ENCODE measurements at regions not wholly inside any gene's neighbourhood (a gene's known extent, or its start where the extent isn't known, plus 50 kb on each side); places are given as distances from the start of the nearest gene placed in this dataset.

GRCh38 chr13:40438022-40438680, 228.3 kb downstream of the FOXO1 start:
- no peaks in the 10 kb centered on the region for H3K9me3 ChIP-seq (ENCODE audit: control insufficient read depth, insufficient read depth, low read length)
- no peak overlapping the region for H3K27ac ChIP-seq (ENCODE audit: low read depth, low read length)
- CTCF ChIA-PET, result interaction anchor here (0.6 kb wide), 1 partner anchor 1216 kb away, joined by 3 read pairs; no protein-coding TSS in a partner anchor
- POLR2A ChIA-PET, result no interaction called here
- no peak for DNase-seq (ENCODE audit: low read depth, low spot score)
- peaks cover 3% of the 10 kb centered on the region for H3K27me3 ChIP-seq (ENCODE audit: control insufficient read depth, insufficient read depth, low read length)
- TF ChIP-seq, protein P1, sequence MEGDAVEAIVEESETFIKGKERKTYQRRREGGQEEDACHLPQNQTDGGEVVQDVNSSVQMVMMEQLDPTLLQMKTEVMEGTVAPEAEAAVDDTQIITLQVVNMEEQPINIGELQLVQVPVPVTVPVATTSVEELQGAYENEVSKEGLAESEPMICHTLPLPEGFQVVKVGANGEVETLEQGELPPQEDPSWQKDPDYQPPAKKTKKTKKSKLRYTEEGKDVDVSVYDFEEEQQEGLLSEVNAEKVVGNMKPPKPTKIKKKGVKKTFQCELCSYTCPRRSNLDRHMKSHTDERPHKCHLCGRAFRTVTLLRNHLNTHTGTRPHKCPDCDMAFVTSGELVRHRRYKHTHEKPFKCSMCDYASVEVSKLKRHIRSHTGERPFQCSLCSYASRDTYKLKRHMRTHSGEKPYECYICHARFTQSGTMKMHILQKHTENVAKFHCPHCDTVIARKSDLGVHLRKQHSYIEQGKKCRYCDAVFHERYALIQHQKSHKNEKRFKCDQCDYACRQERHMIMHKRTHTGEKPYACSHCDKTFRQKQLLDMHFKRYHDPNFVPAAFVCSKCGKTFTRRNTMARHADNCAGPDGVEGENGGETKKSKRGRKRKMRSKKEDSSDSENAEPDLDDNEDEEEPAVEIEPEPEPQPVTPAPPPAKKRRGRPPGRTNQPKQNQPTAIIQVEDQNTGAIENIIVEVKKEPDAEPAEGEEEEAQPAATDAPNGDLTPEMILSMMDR (IDR thresholded peaks at IDR 0.05; ENCODE audit: low read depth, low read length), result no peak
- no peak overlapping the region for H3K4me3 ChIP-seq (ENCODE audit: low read depth, low read length)

- Histone ChIP-seq H3K27ac (ENCODE audit: low read depth, low read length) (no peak overlapping the region), H3K27me3 (ENCODE audit: control insufficient read depth, insufficient read depth, low read length) (peaks cover 3% of the 10 kb centered on the region), H3K9me3 (ENCODE audit: control insufficient read depth, insufficient read depth, low read length) (no peaks in the 10 kb centered on the region), H3K4me3 (ENCODE audit: low read depth, low read length) (no peak overlapping the region)
- TF ChIP-seq, protein P1 (IDR thresholded peaks at IDR 0.05; ENCODE audit: low read depth, low read length), result no peak
- no peak for DNase-seq (ENCODE audit: low read depth, low spot score)
- ChIA-PET CTCF (no interaction called here), POLR2A (no interaction called here)
Observed at GRCh38 chr13:40438999-40439797, 227.2 kb downstream of the FOXO1 start.

- TF ChIP-seq, protein P1 (IDR thresholded peaks at IDR 0.05; ENCODE audit: low read depth, low read length), result no peak
- no peaks in the 10 kb centered on the region for H3K9me3 ChIP-seq (ENCODE audit: control insufficient read depth, insufficient read depth, low read length)
- ChIA-PET CTCF (no interaction called here), POLR2A (no interaction called here)
- peaks cover 3% of the 10 kb centered on the region for H3K27me3 ChIP-seq (ENCODE audit: control insufficient read depth, insufficient read depth, low read length)
- H3K27ac ChIP-seq (ENCODE audit: low read depth, low read length), result no peak overlapping the region
- DNase-seq (ENCODE audit: low read depth, low spot score), result no peak
- no peak overlapping the region for H3K4me3 ChIP-seq (ENCODE audit: low read depth, low read length)
Observed at GRCh38 chr13:40439928-40440327, 226.5 kb downstream of the FOXO1 start.

DNA sequence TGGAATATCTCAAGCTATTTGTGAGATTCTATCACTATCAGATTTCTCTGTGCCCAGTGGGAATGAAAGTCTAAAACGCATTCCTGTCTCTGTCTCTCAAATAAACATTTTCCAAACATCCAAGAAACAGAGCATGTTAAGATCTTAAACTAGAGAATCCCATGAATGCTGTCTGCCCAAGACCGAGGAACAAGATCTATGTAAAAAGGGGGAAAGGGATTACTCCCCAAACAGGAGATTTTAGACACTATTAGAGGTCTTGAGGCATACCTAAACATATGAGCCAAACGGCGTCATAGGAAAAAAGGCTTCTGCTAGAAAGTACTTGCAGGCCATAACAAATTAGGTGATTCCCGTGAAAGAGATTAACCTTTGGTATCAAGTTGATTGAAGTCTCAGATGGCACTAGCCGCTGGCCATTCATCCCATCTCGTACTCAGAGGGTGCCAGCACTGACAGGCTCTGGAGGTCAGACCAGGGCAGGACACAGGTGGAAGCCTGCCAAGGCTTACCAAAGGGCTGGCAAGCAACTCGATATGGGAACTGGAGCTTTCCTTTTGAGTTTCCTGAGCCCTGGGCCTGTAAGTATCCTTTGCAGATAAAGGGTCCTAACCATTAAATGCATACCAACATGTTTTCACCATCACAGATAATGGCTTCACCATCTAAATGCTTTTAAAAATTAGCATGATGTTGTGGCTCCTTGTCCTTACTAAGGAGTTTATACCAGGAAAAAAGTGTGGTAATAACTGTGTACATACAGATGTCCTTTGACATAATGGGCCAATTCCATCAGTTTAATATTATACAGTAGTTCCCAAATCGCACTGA, 225.2 kb downstream of the FOXO1 start:
- peaks cover 3% of the 10 kb centered on the region for H3K27me3 ChIP-seq (ENCODE audit: control insufficient read depth, insufficient read depth, low read length)
- no peak overlapping the region for H3K27ac ChIP-seq (ENCODE audit: low read depth, low read length)
- H3K4me3 ChIP-seq (ENCODE audit: low read depth, low read length), result no peak overlapping the region
- ChIA-PET POLR2A (no interaction called here), CTCF (no interaction called here)
- H3K9me3 ChIP-seq (ENCODE audit: control insufficient read depth, insufficient read depth, low read length), result no peaks in the 10 kb centered on the region; the same call in 1 of the 2 replicates
- TF ChIP-seq, protein P1 (IDR thresholded peaks at IDR 0.05; ENCODE audit: low read depth, low read length), result no peak
- DNase-seq (ENCODE audit: low read depth, low spot score), result no peak

Measured in AG04450 (cell line).